ENCODE measurements at regions not wholly inside any gene's neighbourhood (a gene's known extent, or its start where the extent isn't known, plus 50 kb on each side); places are given as distances from the start of the nearest gene placed in this dataset.
"Not testable (repeated sequence)": the region's sequence is repeated elsewhere in the genome, so short reads cannot be mapped to it uniquely, and the experiment has no call there.

DNA sequence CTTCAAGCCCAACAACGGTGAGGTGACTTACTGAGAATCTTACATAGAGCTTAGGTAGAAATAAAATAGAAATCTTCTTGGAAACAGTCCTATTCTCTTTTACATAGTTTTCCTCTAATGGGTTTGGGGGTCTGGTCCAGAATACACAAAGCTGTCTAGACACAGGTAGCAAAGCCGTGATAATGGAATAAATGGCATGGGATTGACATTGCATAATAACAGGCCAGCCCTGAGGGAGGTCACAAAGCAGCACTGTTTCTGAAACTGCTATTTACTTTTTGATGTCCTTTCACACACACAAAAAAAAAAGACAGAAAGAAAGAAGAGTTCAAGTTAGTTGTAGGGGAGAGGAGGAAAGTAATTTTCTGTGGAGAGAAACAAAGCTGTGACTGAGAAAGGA is 364.8 kb upstream of the SORCS1 start:
- DNase-seq (ENCODE audit: extremely low read depth in 1 of 11, low read depth in 9 of 11, low spot score in 4 of 11), result no peak

DNA sequence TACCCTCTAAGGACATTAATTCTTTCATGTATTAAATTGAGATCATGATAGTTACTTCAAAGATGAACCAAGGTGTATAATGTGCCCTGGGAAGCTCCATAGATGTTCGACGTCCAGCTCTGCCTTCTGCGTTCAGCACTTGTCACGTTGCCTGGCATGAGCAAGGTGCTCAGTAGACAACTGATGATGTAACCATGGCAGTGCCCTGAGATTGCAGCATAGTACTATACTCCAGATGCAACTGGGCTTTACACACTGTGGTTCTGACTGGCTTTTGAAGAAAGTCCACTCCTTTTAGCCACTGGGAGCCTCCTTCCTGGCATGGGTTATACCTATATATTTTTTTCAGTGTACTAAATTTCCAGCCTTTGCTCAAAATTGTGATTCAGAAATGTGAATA is 355.8 kb upstream of the SORCS1 start:
- DNase-seq (ENCODE audit: extremely low read depth in 1 of 11, low read depth in 9 of 11, low spot score in 4 of 11), result no peak

DNA sequence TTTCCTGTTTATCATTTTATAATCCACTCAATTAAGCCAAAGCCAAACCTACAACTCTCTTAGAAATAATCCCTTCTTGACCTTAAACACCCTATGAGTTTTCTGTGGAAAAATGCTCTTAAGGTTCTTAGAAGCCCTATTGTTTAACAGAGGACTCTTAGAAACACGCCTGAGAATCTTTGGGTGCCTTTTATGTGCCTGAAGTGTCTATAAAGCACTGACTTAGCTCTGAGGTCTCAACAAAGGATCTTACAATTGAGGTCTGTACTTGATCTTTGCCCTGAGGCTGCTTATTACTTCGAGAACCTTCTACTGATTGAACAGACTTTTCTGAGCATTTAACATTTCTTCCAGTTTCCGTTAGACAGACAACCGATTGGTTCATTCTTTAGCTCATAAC is 353.3 kb upstream of the SORCS1 start:
- no peak for DNase-seq (ENCODE audit: extremely low read depth in 1 of 11, low read depth in 9 of 11, low spot score in 4 of 11)

DNA sequence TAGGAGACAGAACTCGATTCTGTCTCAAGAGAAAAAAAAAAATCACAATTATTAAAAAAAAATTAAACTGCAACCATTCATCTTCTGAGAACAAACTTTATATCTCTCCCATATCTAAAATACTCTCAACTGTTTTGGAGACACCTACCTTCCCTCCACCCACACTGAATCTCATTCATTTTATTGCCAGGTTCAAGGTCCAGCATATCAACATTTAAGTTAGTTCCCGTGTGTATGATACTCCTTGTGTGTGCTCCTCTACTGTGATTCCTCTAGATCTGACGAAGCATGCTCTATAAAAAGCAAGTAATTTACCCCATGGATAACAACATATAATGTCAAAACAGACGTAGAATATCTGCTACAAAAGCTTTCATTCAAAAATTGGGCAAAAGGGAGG is 351.8 kb upstream of the SORCS1 start:
- DNase-seq (ENCODE audit: extremely low read depth in 1 of 11, low read depth in 9 of 11, low spot score in 4 of 11), result no peak

DNA sequence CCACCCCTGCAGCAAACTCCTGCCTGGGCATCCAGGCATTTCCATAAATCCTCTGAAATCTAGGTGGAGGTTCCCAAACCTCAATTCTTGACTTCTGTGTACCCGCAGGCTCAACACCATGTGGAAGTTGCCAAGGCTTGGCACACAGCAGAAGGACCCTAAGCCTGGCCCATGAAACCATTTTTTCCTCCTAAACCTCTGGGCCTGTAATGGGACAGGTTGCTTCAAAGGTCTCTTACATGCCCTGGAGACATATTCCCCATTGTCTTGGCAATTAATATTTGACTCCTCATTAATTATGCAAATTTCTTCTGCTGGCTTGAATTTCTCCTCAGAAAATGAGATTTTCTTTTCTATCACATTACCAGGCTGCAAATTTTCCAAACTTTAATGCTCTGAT is 339.5 kb upstream of the SORCS1 start:
- DNase-seq (ENCODE audit: extremely low read depth in 1 of 11, low read depth in 9 of 11, low spot score in 4 of 11), result not testable (repeated sequence)

DNA sequence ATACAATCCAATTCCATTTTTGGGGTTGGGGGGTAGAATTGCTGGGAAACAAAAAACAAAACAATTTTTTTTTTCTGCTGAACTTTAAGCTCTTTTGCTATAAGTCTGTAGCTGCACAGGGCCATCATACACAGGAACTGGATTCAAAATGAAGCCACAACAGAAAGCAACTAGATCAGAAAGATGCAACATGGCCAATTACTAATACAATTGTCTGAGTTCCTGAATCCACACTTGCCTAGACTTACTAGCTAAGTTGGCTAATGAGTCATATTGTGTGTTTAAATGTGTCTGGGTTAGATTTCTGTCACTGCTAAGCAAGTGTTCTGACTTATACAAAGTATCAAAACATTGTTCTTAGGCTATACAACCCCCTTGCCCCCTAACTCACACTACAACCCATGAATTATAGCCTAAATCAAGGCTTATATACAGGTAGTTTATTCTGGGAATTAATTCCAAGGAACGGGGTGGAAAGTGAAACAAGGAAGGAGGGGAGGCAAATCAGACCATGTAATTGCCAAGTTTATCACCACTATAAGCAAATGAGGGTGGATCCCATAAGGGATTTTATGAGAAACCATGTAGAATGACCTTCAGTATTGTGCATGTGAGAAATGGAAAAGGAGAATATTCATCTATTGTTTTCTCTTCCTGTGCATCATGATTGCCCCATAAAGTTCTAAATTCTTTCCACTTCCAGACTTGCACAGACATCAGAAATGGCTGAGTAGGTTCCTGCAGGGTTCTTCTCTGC is 337.9 kb upstream of the SORCS1 start:
- DNase-seq (ENCODE audit: extremely low read depth in 1 of 11, low read depth in 9 of 11, low spot score in 4 of 11), result no peak

DNA sequence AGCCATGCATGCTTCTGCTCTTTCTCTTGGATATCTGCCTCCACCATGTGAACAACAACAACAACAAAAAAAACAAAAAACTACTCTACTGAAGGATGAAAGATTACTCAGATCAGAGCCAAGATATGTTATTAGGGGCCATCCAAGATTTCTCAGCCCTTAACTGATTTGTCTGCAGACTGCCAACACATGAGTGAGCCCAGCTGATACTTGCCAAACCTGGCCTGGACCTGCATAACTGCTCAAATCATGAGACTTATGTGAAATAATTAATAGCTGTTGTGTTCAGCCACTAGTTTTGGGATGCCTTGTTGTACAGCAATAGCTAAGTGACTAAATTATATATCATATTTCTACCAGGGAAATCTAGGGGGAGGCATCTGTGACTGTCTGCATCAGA is 334.5 kb upstream of the SORCS1 start:
- no peak for DNase-seq (ENCODE audit: extremely low read depth in 1 of 11, low read depth in 9 of 11, low spot score in 4 of 11)

DNA sequence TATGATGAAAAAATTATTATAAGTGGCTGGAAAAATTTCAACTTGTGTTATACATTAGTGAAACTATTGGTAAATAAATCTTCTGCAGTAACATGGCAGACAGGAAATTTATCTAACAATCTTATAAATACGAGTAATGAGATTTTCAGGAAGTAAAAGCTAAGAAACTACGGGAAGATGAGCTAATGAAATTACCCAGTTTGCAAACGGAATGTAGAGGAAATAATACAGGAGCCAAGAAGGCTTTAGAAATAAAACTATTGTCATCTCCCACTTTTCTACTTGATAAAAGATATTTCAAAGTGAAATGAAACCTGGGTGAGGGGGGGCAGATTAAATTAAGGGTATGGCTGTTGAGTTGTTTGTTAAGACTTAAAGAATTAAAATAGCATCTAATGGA is 332.5 kb upstream of the SORCS1 start:
- no peak for DNase-seq (ENCODE audit: extremely low read depth in 1 of 11, low read depth in 9 of 11, low spot score in 4 of 11)

DNA sequence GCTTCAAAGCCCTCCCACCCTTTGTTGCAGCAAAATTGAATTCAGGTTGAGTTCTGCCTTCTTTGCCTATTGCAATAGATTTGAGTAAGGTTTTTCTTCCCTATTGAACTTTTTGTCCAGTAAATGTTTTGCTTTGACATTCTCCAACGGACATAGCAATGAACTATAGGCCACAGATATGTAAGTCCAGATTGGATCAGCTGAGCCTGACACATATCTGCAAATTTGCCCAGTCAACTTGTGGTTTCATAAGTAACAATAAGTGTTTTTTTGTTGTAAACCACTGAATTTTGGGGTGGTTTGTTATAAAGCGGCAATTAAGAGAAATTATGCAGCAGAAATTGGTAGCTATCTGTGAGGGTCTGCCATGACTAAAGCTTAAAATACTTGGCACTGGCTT is 332.1 kb upstream of the SORCS1 start:
- DNase-seq (ENCODE audit: extremely low read depth in 1 of 11, low read depth in 9 of 11, low spot score in 4 of 11), result no peak

DNA sequence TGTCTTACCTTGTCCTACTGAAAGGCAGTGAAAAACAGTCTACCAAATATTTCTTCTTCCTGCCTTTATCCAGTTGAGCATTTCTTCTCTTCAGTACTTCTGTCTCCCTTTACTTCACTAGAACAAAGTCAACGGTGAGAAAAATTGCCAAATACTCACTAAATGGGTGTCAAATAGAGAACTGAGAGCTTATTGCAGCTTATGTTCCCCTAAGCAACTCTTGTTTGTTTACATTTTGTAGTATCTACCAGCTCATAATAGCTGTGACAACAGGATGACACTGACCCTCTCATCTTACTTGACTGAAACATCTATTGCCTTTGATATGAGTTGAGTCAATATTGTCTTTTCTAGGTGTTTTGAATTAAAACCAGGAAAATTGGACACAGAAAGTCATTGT is 327.9 kb upstream of the SORCS1 start:
- no peak for DNase-seq (ENCODE audit: extremely low read depth in 1 of 11, low read depth in 9 of 11, low spot score in 4 of 11)

DNA sequence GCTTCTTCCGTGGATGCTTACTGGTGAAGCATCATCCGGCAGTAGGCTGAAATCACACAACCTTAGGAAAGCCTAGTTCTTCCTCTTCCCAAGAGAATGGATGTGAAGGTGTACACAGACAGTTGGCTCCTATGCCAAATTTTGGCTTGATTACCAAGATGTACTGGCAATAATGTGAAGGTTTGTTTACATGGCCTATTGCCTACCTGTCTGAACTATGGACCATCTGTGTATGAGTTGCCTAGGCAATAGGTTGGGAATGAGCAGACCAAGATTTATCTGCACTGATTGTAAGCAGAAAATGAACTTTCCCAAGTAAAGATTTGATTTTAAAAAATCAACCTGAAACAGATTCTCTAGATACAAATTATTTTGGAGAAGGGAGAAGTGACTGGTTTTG is 325.9 kb upstream of the SORCS1 start:
- no peak for DNase-seq (ENCODE audit: extremely low read depth in 1 of 11, low read depth in 9 of 11, low spot score in 4 of 11)

DNA sequence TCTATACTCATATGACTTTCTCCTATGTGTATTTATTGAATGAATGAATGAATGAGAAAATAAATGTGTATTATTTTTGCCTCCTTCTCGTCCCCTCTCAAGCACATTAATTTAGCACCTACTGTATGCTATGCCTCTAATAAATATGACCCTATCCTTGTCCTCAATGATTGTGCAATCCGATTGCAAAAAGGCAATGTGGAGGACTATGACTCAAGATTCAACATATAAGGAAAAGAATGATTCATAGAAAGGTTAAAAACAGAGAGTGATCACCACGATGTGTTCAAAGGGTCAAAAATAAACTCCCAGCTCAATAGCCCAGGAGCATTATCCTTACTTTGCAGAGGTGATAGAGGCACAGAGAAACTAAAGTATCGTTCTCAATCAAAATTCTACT is 322.8 kb upstream of the SORCS1 start:
- no peak for DNase-seq (ENCODE audit: extremely low read depth in 1 of 11, low read depth in 9 of 11, low spot score in 4 of 11)

DNA sequence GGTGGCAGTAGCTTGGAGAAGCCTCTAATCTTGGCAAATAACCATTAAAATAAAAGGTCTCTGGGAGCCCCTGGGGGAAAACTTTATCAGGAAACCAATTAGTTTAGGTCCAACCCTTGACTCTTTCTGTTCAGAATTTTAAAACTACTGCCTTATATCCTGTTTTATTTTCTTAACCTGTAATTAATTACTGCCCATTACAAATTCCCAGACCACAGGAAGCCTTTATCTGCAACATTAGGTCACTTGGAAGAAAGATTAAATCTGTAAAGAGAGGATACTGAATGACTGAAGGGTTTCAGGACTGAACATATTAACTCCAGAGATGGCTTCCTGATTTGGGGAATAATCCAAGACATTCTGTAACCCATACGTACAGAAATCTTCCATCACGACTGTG is 320.5 kb upstream of the SORCS1 start:
- no peak for DNase-seq (ENCODE audit: extremely low read depth in 1 of 11, low read depth in 9 of 11, low spot score in 4 of 11)

DNA sequence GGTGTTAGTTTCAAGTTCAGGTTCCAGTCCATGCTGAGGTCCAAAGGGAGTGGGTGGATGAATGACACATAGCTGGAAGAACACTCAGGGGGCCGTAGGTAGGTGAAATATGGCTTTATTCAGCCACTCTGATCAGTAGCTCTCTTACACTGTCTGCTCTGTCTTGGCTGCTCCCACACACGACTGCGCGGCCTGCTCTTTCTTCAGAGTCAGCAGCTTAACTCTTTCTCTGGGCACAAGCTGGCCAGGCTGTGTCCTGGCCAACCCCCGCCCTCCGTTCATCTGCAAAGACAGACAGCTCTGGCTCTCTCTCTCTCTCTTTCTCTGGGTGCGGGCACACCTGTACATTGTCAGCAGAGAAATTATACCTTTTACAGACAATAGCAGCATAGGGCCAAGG is 317.4 kb upstream of the SORCS1 start:
- no peak for DNase-seq (ENCODE audit: extremely low read depth in 1 of 11, low read depth in 9 of 11, low spot score in 4 of 11)

DNA sequence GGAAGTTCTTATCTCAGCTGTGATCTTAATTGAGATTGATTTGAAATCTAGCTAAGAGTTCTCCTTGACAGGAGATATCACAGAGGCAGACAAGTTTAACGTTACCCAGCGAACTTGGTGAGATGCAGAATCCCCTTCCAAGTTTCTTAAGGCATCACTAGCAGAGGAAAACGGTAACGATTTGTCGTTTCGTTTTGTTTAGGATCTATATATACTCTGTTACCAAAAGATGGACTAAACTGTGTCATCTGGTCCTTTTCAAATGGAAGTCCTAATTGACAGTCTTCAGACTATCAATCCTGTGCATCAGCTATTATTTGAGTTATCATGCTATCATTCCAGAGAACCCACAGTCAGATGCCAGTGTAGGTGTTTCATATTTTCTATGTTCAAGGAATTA is 316.7 kb upstream of the SORCS1 start:
- no peak for DNase-seq (ENCODE audit: extremely low read depth in 1 of 11, low read depth in 9 of 11, low spot score in 4 of 11)

DNA sequence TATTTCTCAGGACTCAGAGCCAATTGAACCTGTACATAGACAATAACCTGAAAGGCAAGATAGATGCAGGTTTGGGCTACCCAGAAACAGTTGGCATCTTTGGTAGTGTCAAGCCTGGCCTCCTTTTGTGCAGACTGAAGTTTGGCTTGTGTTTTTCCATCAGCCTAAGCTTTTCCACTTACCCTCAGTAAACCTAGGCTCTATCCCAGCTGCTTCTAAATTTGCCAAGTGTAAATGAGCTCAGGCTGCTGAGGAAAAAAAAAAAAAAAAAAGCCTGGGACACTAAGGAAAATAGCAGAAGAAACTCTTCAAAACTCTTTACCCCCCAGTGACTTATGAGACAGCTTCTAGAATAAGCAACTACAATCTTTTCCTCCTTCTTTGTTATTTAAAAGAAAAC is 316.3 kb upstream of the SORCS1 start:
- no peak for DNase-seq (ENCODE audit: extremely low read depth in 1 of 11, low read depth in 9 of 11, low spot score in 4 of 11)

DNA sequence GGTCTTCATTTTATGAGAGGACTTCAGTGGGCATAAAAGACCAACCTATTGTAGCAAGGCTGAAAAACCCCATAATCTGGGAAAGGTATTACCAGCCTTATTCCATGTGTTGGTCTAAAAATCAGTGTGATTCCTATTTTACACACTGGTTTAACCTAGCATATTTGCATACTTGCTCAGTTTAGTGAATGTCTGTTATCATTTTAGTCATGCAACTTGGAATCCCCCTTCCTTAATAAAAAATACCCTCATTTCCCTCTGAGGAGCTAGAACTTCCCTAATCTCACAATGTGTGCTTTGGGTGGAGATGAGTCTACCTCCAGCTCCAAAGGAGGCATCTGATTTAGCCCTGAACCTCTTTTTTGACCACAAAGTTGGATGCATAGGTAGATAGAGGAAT is 312.8 kb upstream of the SORCS1 start:
- no peak for DNase-seq (ENCODE audit: extremely low read depth in 1 of 11, low read depth in 9 of 11, low spot score in 4 of 11)

DNA sequence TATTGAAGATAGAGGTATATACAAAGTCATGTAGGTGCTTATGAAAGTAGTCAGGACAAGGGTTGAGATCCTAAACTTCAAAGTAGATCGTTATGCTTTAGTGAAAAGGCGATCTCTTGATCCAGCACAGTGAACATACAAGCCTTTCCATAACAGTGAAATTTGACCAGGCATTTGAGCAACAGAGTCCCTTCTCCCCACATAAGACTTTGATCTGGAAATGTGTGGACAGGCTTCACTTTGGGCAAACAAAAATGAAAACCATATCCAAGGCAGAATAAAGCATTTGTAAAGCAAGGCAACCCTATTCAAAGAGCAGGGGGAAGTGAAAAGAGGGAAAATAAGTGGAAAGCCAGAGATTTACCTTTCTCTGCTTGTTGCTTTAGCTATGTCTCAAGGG is 311.9 kb upstream of the SORCS1 start:
- DNase-seq (ENCODE audit: extremely low read depth in 1 of 11, low read depth in 9 of 11, low spot score in 4 of 11), result no peak

DNA sequence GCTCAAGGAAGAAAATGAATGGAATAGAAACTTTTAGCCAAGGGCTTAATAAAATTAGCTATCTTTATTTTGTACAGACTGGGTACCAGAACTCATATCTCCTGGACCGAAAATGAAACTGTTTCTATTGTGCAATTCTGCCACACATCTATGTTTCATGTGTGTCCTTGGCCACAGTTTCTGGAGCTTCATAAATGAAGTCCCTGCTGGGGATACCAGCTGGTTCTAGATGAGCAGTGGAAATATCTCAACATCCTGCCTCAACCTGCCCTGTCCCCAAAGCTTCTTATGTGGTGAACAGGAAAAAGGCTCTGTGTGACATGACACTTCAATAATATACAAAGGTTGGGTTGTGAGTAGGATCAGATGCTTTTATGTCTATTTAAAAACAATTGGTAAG is 310.1 kb upstream of the SORCS1 start:
- no peak for DNase-seq (ENCODE audit: extremely low read depth in 1 of 11, low read depth in 9 of 11, low spot score in 4 of 11)

DNA sequence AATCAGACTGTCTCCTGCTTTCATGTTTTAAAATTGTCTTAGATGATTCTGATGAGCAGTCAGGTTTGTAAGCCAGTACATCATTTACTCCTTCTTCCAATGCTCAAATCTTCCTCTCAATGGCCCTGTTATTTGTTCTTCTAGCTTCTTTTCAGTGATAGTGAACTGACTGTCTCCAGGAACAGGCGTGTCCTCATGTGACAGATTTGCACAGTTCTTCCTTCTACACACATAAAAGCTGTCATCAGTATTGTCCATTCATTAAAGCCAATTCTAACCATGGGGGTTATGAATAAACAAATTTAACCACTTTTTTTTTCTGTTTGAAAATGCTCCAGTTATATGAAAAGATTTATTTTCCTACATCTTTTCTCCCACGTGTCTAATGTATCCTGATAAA is 308.7 kb upstream of the SORCS1 start:
- DNase-seq (ENCODE audit: extremely low read depth in 1 of 11, low read depth in 9 of 11, low spot score in 4 of 11), result no peak

DNA sequence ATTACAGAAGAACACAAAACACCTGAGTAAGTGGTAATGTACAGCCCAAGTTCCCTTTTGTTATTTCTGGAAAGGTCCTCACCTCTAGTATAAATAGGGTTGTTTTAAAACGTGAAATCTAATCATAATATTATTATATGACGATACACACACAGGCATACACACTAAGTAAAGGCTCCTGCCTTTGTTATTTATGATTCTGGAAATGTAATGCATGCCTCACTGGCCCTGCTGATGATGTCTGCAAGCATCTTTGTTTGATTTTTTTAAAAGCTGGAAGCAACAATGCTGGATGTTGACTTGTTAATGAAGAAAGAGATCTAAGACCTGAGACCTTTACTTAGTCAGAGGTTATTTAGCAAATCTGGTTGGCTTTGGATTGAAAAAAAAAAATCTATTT is 307.4 kb upstream of the SORCS1 start:
- no peak for DNase-seq (ENCODE audit: extremely low read depth in 1 of 11, low read depth in 9 of 11, low spot score in 4 of 11)

DNA sequence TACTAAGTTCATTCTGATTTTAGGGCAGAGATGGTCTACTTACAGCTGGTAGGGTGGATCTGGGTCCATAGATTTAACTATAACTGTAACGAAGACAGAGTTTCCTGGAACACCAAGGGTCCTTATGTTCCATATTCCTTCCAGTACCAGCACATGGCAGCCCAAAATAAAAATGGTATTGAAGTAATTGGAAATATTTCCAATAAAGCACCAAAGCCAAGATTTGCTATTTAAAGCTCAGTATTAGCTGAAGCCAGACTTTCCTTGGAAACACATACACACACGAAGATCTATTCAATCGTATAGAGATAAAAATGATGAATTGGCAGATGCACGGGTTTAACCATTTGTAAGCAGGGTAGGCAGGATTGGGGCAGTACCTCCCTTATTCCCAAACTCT is 289.1 kb upstream of the SORCS1 start:
- no peak for DNase-seq (ENCODE audit: extremely low read depth in 1 of 11, low read depth in 9 of 11, low spot score in 4 of 11)
